GM20000 (cell line): ENCODE measurements at regions not wholly inside any gene's neighbourhood (a gene's known extent, or its start where the extent isn't known, plus 50 kb on each side); places are given as distances from the start of the nearest gene placed in this dataset.

Experiments used
- DNase-seq: peaks from one replicate; pipeline ENCODE4 v3.0.0; 2012; ENCODE audit warnings: low spot score
- TF ChIP-seq, protein P1 (sequence below): IDR thresholded peaks from 2 replicates; pipeline ENCODE4 v1.5.1; 2012; ENCODE audit warnings: mild to moderate bottlenecking, control low read depth; ENCODE audit errors: extremely low read depth, missing control alignments

DNA sequence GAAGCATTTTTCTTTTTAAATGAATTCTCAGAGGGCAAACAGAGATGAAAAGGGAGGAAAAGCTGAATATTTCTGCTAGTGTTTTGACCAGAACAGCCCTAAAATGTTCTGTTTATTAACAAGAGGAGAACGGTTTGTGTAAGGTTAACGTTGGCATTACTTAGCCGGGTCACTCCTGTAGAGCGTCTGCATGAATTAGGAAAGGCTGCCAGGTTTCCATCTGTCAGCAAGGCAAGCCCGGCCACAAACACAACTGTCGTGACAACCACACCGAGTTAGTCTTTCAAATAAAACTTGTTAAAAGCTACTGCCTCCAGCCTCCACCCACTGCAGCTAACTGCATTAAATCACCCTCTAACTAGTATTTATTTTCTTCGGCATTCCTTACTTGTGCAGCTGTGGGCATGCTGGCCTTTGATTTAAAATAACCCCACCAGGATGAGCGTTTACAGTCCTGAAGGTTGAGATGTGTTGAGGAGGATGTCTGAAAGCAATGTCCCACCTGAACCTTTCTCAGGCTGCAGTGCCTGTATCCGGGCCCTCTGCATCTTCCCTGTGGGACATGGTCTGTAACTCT, 527.9 kb downstream of the FGF9 start:
- TF ChIP-seq, protein P1, sequence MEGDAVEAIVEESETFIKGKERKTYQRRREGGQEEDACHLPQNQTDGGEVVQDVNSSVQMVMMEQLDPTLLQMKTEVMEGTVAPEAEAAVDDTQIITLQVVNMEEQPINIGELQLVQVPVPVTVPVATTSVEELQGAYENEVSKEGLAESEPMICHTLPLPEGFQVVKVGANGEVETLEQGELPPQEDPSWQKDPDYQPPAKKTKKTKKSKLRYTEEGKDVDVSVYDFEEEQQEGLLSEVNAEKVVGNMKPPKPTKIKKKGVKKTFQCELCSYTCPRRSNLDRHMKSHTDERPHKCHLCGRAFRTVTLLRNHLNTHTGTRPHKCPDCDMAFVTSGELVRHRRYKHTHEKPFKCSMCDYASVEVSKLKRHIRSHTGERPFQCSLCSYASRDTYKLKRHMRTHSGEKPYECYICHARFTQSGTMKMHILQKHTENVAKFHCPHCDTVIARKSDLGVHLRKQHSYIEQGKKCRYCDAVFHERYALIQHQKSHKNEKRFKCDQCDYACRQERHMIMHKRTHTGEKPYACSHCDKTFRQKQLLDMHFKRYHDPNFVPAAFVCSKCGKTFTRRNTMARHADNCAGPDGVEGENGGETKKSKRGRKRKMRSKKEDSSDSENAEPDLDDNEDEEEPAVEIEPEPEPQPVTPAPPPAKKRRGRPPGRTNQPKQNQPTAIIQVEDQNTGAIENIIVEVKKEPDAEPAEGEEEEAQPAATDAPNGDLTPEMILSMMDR: no peak
- no peak for DNase-seq

DNA sequence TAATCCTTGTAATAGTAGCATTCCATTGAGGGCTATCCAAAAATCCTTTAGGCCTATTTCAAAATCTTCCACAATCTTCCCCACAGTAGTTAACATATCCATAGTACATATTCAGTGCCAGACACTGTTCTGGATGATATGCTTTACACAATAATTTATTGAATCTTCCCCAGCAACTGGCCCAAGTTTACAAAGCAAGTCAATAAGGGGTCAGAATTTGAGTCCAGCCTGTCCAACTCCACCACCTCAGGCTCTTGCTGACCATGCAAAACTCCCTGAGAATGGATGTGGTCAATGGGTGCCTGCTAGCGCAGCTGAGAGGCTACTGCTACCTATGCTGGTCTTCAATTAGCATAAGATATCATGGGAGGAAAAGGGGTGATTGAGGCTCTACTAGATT, 529.6 kb downstream of the FGF9 start:
- DNase-seq: no peak
- TF ChIP-seq, protein P1: no peak

DNA sequence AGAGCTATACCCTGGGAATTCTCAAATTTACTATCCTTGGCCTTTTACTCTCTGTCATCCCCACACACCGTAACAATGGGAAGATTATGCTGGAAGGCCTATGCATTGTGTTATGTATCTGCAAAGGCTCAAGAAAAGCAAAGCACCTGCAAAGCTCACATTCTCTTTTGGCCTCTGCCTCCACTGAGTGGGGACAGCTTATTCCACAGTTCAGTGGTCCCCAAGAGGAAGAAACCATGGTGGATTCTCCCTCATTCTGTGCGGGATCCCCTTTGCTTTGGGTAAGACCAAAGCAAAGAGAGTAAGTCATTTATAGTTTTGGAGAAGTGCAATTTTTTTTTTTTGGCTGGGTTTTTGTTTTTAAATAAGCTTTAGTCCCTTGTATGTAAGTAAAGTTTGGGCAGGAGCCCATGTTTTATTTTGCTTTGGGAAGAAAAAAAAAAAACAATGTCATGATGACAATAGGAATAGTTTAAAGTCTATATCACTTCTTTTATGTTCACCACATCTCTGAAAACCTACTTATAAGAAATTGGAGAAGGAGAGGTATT, 530.6 kb downstream of the FGF9 start:
- TF ChIP-seq, protein P1: no peak
- DNase-seq: no peak

DNA sequence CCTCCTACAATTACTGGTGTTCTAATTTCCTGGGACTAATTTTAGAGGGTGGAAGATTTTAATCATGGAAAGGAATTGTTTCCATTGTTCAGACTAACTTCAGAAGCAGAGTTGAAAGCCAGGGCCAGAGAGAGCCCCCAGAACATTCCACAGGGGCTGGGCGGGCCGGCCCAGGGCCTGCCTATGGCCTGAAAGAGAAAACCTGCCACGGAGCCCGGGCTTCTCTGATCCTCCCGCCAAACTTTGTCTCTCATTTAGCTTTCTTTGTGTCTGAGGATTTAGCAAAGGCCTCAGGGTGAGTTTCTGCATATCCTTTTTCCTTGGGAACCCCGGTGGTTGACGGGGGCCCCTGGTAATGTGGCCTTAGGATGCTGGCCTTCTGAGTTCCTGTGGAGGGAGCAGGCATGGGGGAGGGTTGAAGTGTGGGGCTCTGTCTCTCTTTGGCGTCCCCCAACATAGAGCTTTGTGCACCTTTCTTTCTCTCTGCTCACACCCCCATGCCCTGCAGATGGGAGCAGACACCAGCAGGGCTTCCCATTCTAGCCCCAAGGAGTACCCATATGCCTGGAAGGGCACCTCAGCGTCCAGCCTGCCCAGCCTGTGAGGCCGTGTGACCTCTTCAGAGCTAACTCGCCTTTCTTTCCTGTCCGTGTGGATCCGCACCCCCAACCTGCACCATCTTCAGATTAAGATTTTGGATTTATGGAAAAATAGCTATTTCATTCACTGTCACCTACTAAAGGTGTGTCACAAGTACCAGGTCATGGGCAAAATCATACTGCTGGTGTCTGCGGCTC, 539.5 kb downstream of the FGF9 start:
- TF ChIP-seq, protein P1: no peak
- DNase-seq: no peak

DNA sequence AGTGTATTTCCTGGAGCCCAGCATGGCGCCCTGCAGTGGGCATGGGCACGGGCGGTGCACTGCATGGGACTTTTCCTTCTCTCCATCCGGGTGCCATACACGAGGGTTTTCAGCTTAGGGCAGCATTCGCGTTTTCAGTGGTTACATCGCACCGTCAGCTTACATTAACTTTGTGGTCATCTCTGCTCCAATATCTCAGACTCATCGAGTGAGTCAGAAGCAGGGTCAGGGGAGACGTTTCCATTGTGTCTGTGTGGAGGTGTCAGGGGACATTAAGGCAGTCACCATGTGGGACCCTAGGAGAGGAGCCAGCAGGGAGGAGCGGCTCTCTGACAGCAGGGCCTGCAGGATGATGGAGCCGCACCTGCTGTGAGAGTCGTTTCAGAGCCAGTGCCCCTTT, 541.0 kb downstream of the FGF9 start:
- DNase-seq: no peak
- TF ChIP-seq, protein P1: no peak

DNA sequence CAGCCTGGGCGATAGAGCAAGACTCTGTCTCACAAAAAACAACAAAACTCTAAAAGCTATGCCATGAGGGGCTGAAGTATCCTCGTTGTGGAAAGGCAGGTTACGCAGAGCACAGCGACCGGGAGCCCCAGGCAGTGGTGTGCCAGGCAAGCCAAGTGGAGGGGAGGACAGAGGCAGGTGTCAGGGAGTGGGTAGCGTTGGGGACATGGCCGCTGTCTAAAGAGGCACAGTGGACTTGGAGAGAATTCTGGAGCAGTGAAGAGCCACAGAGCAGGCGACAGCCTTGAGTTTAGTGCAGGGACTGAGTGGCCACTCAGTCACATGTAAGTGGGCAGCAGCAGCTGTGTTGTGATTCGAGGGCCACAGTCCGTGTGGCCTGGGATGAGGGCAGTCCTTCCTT, 541.7 kb downstream of the FGF9 start:
- TF ChIP-seq, protein P1: no peak
- no peak for DNase-seq

DNA sequence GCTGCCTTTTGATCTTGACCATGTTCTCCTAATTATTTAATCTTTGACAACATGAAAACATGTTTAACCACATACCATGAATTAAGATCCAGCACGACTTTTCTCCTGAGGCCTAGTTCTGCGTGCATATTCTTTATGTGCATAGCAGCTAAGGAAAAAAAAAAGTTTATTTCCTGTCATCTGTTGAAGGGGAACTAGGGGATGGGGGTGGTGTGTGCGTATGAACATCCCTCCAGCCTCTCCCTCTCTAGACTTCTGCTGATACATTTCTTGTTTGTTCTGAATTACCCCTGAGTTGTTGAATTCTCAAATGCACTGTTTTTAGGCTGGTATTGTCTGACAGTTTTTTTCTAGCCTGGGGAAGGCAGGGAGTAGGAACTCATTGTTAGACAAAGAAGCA, 543.3 kb downstream of the FGF9 start:
- no peak for DNase-seq
- TF ChIP-seq, protein P1: no peak
